ENCODE measurements at regions not wholly inside any gene's neighbourhood (a gene's known extent, or its start where the extent isn't known, plus 50 kb on each side); places are given as distances from the start of the nearest gene placed in this dataset.

GRCh38 chr10:47237316-47238260, 62.4 kb upstream of the GDF10 start:
- Histone ChIP-seq H4K20me1 (ENCODE audit: insufficient read depth, low read length, poor library complexity, severe bottlenecking) (no peaks in the 10 kb centered on the region), H3K4me2 (ENCODE audit: low read depth, low read length, poor library complexity, severe bottlenecking) (no peak overlapping the region), H3K36me3 (ENCODE audit: insufficient read depth, low read length) (no peaks in the 10 kb centered on the region), H3K9me2 (replicated peaks; ENCODE audit: low read depth, low read length) (no peaks in the 10 kb centered on the region), H3K27me3 (ENCODE audit: insufficient read depth, low read length, poor library complexity, severe bottlenecking) (no peaks in the 10 kb centered on the region), H3K9ac (ENCODE audit: low read depth, low read length, poor library complexity, severe bottlenecking) (no peak overlapping the region), H3K79me2 (ENCODE audit: insufficient read depth, low read length) (no peaks in the 10 kb centered on the region), H3K4me1 (ENCODE audit: insufficient read depth, low read length, poor library complexity, severe bottlenecking) (peaks cover 30% of the 10 kb centered on the region), H3K9me3 (ENCODE audit: insufficient read depth, low read depth, low read length) (no peaks in the 10 kb centered on the region), H3K4me3 (ENCODE audit: low read length, poor library complexity, severe bottlenecking) (no peak overlapping the region), H2AFZ (ENCODE audit: low read length) (0 out of 2 replicates have a peak overlapping the region, but pooled peaks have one; percentile 25), H3F3A (ENCODE audit: low read depth) (no peaks in the 10 kb centered on the region)
- TF ChIP-seq EZH2phosphoT487 (IDR thresholded peaks at IDR 0.05; ENCODE audit: borderline replicate concordance): no peak
- TF ChIP-seq, protein P1, sequence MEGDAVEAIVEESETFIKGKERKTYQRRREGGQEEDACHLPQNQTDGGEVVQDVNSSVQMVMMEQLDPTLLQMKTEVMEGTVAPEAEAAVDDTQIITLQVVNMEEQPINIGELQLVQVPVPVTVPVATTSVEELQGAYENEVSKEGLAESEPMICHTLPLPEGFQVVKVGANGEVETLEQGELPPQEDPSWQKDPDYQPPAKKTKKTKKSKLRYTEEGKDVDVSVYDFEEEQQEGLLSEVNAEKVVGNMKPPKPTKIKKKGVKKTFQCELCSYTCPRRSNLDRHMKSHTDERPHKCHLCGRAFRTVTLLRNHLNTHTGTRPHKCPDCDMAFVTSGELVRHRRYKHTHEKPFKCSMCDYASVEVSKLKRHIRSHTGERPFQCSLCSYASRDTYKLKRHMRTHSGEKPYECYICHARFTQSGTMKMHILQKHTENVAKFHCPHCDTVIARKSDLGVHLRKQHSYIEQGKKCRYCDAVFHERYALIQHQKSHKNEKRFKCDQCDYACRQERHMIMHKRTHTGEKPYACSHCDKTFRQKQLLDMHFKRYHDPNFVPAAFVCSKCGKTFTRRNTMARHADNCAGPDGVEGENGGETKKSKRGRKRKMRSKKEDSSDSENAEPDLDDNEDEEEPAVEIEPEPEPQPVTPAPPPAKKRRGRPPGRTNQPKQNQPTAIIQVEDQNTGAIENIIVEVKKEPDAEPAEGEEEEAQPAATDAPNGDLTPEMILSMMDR (conservative IDR thresholded peaks at IDR 0.05; ENCODE audit: low read length): peak; percentile 77

DNA sequence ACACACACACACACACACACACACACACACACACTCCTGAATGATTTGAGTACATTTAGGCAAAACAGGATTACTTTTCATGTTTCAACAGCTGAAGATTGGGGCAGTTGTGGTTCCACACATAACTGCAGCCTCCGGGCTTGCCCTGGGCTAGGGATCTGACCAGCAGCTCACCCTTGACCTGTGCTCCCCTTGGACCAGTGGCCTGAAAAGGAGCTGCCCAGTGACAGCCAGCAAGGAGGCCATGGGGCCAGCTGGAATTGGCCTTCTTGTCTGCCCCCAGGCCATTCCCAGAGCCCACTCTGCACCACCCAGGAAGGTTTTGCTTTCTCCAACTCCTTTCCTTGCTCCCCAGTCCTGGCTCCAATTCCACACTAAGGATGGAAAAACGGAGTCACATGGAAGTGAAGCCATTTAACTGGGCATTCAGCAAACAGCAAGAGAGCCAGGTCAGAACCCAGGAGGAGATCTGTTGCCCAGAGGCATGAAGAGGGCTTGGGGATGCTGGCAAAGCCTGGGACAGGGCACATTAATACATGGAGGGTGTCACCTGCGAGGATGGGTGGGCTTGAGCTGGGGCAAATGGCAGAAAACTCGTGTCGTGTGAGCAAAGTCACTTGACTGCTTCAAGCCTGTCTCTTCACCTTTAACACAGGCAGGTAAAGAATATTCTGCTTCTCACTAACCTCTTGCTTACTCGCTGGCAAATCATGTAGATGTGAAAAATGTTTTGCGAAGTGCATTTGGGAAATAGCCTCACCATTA, 61.5 kb upstream of the GDF10 start:
- no peaks in the 10 kb centered on the region for H3F3A ChIP-seq (ENCODE audit: low read depth)
- no peaks in the 10 kb centered on the region for H4K20me1 ChIP-seq (ENCODE audit: insufficient read depth, low read length, poor library complexity, severe bottlenecking)
- H3K79me2 ChIP-seq (ENCODE audit: insufficient read depth, low read length): no peaks in the 10 kb centered on the region
- H3K27me3 ChIP-seq (ENCODE audit: insufficient read depth, low read length, poor library complexity, severe bottlenecking): no peaks in the 10 kb centered on the region
- no peaks in the 10 kb centered on the region for H3K9me2 ChIP-seq (replicated peaks; ENCODE audit: low read depth, low read length)
- TF ChIP-seq EZH2phosphoT487 (IDR thresholded peaks at IDR 0.05; ENCODE audit: borderline replicate concordance): no peak
- TF ChIP-seq, protein P1 (conservative IDR thresholded peaks at IDR 0.05; ENCODE audit: low read length): no peak
- H3K4me2 ChIP-seq (ENCODE audit: low read depth, low read length, poor library complexity, severe bottlenecking): no peak overlapping the region
- H3K4me1 ChIP-seq (ENCODE audit: insufficient read depth, low read length, poor library complexity, severe bottlenecking): peaks cover 39% of the 10 kb centered on the region
- H3K4me3 ChIP-seq (ENCODE audit: low read length, poor library complexity, severe bottlenecking): no peak overlapping the region
- no peak overlapping the region for H3K9ac ChIP-seq (ENCODE audit: low read depth, low read length, poor library complexity, severe bottlenecking)
- H3K36me3 ChIP-seq (ENCODE audit: insufficient read depth, low read length): no peaks in the 10 kb centered on the region
- no peaks in the 10 kb centered on the region for H3K9me3 ChIP-seq (ENCODE audit: insufficient read depth, low read depth, low read length)
- no peak overlapping the region for H2AFZ ChIP-seq (ENCODE audit: low read length)

- no peak for TF ChIP-seq EZH2phosphoT487 (IDR thresholded peaks at IDR 0.05; ENCODE audit: borderline replicate concordance)
- TF ChIP-seq, protein P1 (conservative IDR thresholded peaks at IDR 0.05; ENCODE audit: low read length): no peak
- H3K4me3 ChIP-seq (ENCODE audit: low read length, poor library complexity, severe bottlenecking): no peak overlapping the region
- no peaks in the 10 kb centered on the region for H3K27me3 ChIP-seq (ENCODE audit: insufficient read depth, low read length, poor library complexity, severe bottlenecking)
- H3K4me2 ChIP-seq (ENCODE audit: low read depth, low read length, poor library complexity, severe bottlenecking): no peak overlapping the region
- no peaks in the 10 kb centered on the region for H4K20me1 ChIP-seq (ENCODE audit: insufficient read depth, low read length, poor library complexity, severe bottlenecking)
- peaks cover 46% of the 10 kb centered on the region for H3K4me1 ChIP-seq (ENCODE audit: insufficient read depth, low read length, poor library complexity, severe bottlenecking)
- H3K36me3 ChIP-seq (ENCODE audit: insufficient read depth, low read length): no peaks in the 10 kb centered on the region
- H2AFZ ChIP-seq (ENCODE audit: low read length): no peak overlapping the region
- no peaks in the 10 kb centered on the region for H3K9me3 ChIP-seq (ENCODE audit: insufficient read depth, low read depth, low read length)
- H3K9me2 ChIP-seq (replicated peaks; ENCODE audit: low read depth, low read length): no peaks in the 10 kb centered on the region
- H3K9ac ChIP-seq (ENCODE audit: low read depth, low read length, poor library complexity, severe bottlenecking): no peak overlapping the region
- no peaks in the 10 kb centered on the region for H3K79me2 ChIP-seq (ENCODE audit: insufficient read depth, low read length)
- H3F3A ChIP-seq (ENCODE audit: low read depth): no peaks in the 10 kb centered on the region
These were observed 60.8 kb upstream of the GDF10 start for GRCh38 chr10:47239211-47239610.

Measured in Loucy (cell line).